ENCODE measurements at regions not wholly inside any gene's neighbourhood (a gene's known extent, or its start where the extent isn't known, plus 50 kb on each side); places are given as distances from the start of the nearest gene placed in this dataset.
A peak's percentile ranks its signal among the peaks of the same experiment; 100 is the strongest.

GRCh38 chr5:17690473-17690872 lies 56.2 kb downstream of the TAF11L14 start:
- Mint-ChIP-seq H3K9me3 (no peaks in the 10 kb centered on the region), H3K27ac (no peak overlapping the region), H3K27me3 (ENCODE audit: low read depth) (no peaks in the 10 kb centered on the region), H3K36me3 (ENCODE audit: low read depth) (no peaks in the 10 kb centered on the region), H3K4me1 (no peaks in the 10 kb centered on the region), H3K4me3 (no peak overlapping the region)
- no peak for TF ChIP-seq CTCF (IDR thresholded peaks at IDR 0.05; ENCODE audit: unreplicated experiment in 3 of 3)

GRCh38 chr5:17691762-17692161 lies 57.5 kb downstream of the TAF11L14 start:
- Mint-ChIP-seq H3K4me3 (no peak overlapping the region), H3K36me3 (ENCODE audit: low read depth) (no peaks in the 10 kb centered on the region), H3K9me3 (no peaks in the 10 kb centered on the region), H3K27ac (no peak overlapping the region), H3K27me3 (ENCODE audit: low read depth) (no peaks in the 10 kb centered on the region), H3K4me1 (no peaks in the 10 kb centered on the region)
- no peak for TF ChIP-seq CTCF (IDR thresholded peaks at IDR 0.05; ENCODE audit: unreplicated experiment in 3 of 3)

GRCh38 chr5:17694371-17694770 lies 60.1 kb downstream of the TAF11L14 start:
- H3K4me3 Mint-ChIP-seq = no peak overlapping the region
- H3K4me1 Mint-ChIP-seq = no peaks in the 10 kb centered on the region
- no peak for TF ChIP-seq CTCF (IDR thresholded peaks at IDR 0.05; ENCODE audit: unreplicated experiment in 3 of 3)
- H3K36me3 Mint-ChIP-seq (ENCODE audit: low read depth) = no peaks in the 10 kb centered on the region
- no peak overlapping the region for H3K27ac Mint-ChIP-seq
- H3K9me3 Mint-ChIP-seq = no peaks in the 10 kb centered on the region
- H3K27me3 Mint-ChIP-seq (ENCODE audit: low read depth) = no peaks in the 10 kb centered on the region

GRCh38 chr5:17694914-17695313 lies 60.7 kb downstream of the TAF11L14 start:
- Mint-ChIP-seq H3K36me3 (ENCODE audit: low read depth) (no peaks in the 10 kb centered on the region), H3K9me3 (no peaks in the 10 kb centered on the region), H3K4me1 (no peaks in the 10 kb centered on the region), H3K27ac (no peak overlapping the region), H3K27me3 (ENCODE audit: low read depth) (no peaks in the 10 kb centered on the region), H3K4me3 (no peak overlapping the region)
- no peak for TF ChIP-seq CTCF (IDR thresholded peaks at IDR 0.05; ENCODE audit: unreplicated experiment in 3 of 3)

GRCh38 chr5:17696627-17697026 lies 62.4 kb downstream of the TAF11L14 start:
- H3K27ac Mint-ChIP-seq = peak overlapping the region in 1 of 3 experiments; percentile 14
- H3K27me3 Mint-ChIP-seq (ENCODE audit: low read depth) = peaks cover 4% of the 10 kb centered on the region
- H3K36me3 Mint-ChIP-seq (ENCODE audit: low read depth) = no peaks in the 10 kb centered on the region
- TF ChIP-seq CTCF (IDR thresholded peaks at IDR 0.05; ENCODE audit: unreplicated experiment in 3 of 3) = no peak
- no peak overlapping the region for H3K4me3 Mint-ChIP-seq
- no peaks in the 10 kb centered on the region for H3K4me1 Mint-ChIP-seq
- peaks cover 6% of the 10 kb centered on the region for H3K9me3 Mint-ChIP-seq

- no peak for TF ChIP-seq CTCF (IDR thresholded peaks at IDR 0.05; ENCODE audit: unreplicated experiment in 3 of 3)
- Mint-ChIP-seq H3K36me3 (ENCODE audit: low read depth) (no peaks in the 10 kb centered on the region), H3K4me3 (no peak overlapping the region), H3K4me1 (no peaks in the 10 kb centered on the region), H3K27ac (no peak overlapping the region), H3K27me3 (ENCODE audit: low read depth) (peaks cover 4% of the 10 kb centered on the region), H3K9me3 (peaks cover 7% of the 10 kb centered on the region)
Observed at GRCh38 chr5:17697671-17698070, 63.4 kb downstream of the TAF11L14 start.
